ENCODE measurements at regions not wholly inside any gene's neighbourhood (a gene's known extent, or its start where the extent isn't known, plus 50 kb on each side); places are given as distances from the start of the nearest gene placed in this dataset.

GRCh38 chr15:61476741-61477140 lies 247.6 kb upstream of the RORA start:
- Histone ChIP-seq H3K36me3 (ENCODE audit: control insufficient read depth in 1 of 2, insufficient read depth in 2 of 2, low read length in 1 of 2) (no peaks in the 10 kb centered on the region), H3K9me3 (ENCODE audit: control insufficient read depth, low read length) (peaks cover 2% of the 10 kb centered on the region), H3K4me1 (ENCODE audit: control insufficient read depth in 1 of 2, insufficient read depth in 2 of 2, low read length in 2 of 2) (no peaks in the 10 kb centered on the region), H3K27ac (ENCODE audit: low read depth in 1 of 2, low read length in 2 of 2) (no peak overlapping the region), H3K27me3 (ENCODE audit: control insufficient read depth in 1 of 2, insufficient read depth in 2 of 2, low read length in 1 of 2) (no peaks in the 10 kb centered on the region), H3K4me3 (ENCODE audit: low read length in 2 of 2) (no peak overlapping the region)
- DNase-seq (no peak), ATAC-seq (ENCODE audit: low FRiP score) (no peak)
- intact Hi-C loops (cut with DNase I), result no loop called here
- 96 to 100% methylated on average over 1 of the region's 1 CpG for WGBS, 2 donors

DNA sequence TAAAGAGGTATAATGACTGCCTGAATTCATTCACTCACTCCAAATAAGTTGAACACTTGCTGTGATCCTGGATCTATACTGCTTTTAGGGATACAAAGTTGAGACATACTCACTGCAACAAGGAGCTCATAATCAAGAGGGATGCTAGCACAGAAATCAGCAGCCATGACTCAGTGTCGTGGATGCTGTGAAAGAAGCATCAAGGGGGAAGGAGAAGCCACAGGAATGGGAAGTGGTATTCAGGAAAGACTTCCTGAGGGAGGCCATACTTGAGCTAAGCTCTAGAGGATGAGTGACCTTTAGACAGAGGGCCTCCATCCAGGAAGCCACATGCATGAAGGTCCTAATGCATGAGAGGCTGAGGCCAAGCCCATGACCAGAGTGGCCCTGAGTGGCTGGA lies 245.7 kb upstream of the RORA start:
- Histone ChIP-seq H3K9me3 (ENCODE audit: control insufficient read depth, low read length) (peaks cover 2% of the 10 kb centered on the region), H3K4me3 (ENCODE audit: low read length in 2 of 2) (no peak overlapping the region), H3K4me1 (ENCODE audit: control insufficient read depth in 1 of 2, insufficient read depth in 2 of 2, low read length in 2 of 2) (no peaks in the 10 kb centered on the region), H3K27me3 (ENCODE audit: control insufficient read depth in 1 of 2, insufficient read depth in 2 of 2, low read length in 1 of 2) (peaks cover 0 to 1% of the 10 kb centered on the region in 2 donors), H3K36me3 (ENCODE audit: control insufficient read depth in 1 of 2, insufficient read depth in 2 of 2, low read length in 1 of 2) (no peaks in the 10 kb centered on the region), H3K27ac (ENCODE audit: low read depth in 1 of 2, low read length in 2 of 2) (no peak overlapping the region)
- intact Hi-C loops (cut with DNase I), result no loop called here
- 67 to 83% methylated on average over 1 of the region's 1 CpG for WGBS, 2 donors
- DNase-seq (no peak), ATAC-seq (ENCODE audit: low FRiP score) (no peak)

GRCh38 chr15:61467823-61468222 lies 238.7 kb upstream of the RORA start:
- no peak overlapping the region for H3K4me3 ChIP-seq (ENCODE audit: low read length in 2 of 2)
- H3K27me3 ChIP-seq (ENCODE audit: control insufficient read depth in 1 of 2, insufficient read depth in 2 of 2, low read length in 1 of 2), result peaks cover 0 to 1% of the 10 kb centered on the region in 2 donors
- DNase-seq, result no peak
- intact Hi-C loops (cut with DNase I), result no loop called here
- no peaks in the 10 kb centered on the region for H3K4me1 ChIP-seq (ENCODE audit: control insufficient read depth in 1 of 2, insufficient read depth in 2 of 2, low read length in 2 of 2)
- H3K27ac ChIP-seq (ENCODE audit: low read depth in 1 of 2, low read length in 2 of 2), result no peak overlapping the region
- no peaks in the 10 kb centered on the region for H3K36me3 ChIP-seq (ENCODE audit: control insufficient read depth in 1 of 2, insufficient read depth in 2 of 2, low read length in 1 of 2)
- H3K9me3 ChIP-seq (ENCODE audit: control insufficient read depth, low read length), result peaks cover 2% of the 10 kb centered on the region
- WGBS, 2 donors, result 42 to 45% methylated on average over 2 of the region's 2 CpGs
- ATAC-seq (ENCODE audit: low FRiP score), result no peak

- no peak for DNase-seq
- 51 to 52% methylated on average over 9 of the region's 9 CpGs for WGBS, 2 donors
- Histone ChIP-seq H3K9me3 (ENCODE audit: control insufficient read depth, low read length) (no peaks in the 10 kb centered on the region), H3K4me1 (ENCODE audit: control insufficient read depth in 1 of 2, insufficient read depth in 2 of 2, low read length in 2 of 2) (no peaks in the 10 kb centered on the region), H3K4me3 (ENCODE audit: low read length in 2 of 2) (no peak overlapping the region), H3K36me3 (ENCODE audit: control insufficient read depth in 1 of 2, insufficient read depth in 2 of 2, low read length in 1 of 2) (no peaks in the 10 kb centered on the region), H3K27me3 (ENCODE audit: control insufficient read depth in 1 of 2, insufficient read depth in 2 of 2, low read length in 1 of 2) (no peaks in the 10 kb centered on the region), H3K27ac (ENCODE audit: low read depth in 1 of 2, low read length in 2 of 2) (no peak overlapping the region)
- intact Hi-C loops (cut with DNase I), result no loop called here
- ATAC-seq (ENCODE audit: low FRiP score), result no peak
Observed at GRCh38 chr15:61459785-61460707, 230.9 kb upstream of the RORA start.

DNA sequence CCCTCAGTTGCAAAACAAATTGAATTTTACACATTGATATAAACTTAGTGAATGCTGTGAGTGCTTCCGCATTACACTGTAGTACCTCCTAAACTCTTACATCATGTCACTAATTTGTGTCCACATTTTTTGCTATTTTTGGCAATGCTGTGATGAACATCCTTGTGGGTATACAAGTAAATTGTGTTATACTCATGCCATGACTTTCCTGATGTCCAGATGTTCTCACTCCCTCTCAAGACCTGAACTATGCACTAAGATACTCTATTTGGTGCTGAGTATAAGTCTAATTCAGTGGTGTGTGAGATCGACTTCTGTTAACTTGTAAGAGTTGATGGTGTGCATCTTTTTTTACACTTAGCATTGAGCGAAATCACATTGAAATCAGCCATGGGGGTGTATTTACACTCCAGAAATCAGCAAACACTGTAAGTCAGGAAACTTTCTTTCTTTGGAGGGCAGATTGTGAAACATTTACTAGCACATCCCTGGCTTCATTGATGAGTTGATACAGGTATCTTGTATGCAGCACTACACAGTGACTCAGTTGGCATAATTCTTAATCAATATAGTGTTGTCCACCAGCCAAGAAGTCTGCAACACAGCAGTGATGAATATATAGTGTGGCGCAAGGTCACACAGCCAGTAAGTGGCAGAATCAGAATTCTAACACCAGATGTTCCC lies 228.1 kb upstream of the RORA start:
- Histone ChIP-seq H3K27me3 (ENCODE audit: control insufficient read depth in 1 of 2, insufficient read depth in 2 of 2, low read length in 1 of 2) (no peaks in the 10 kb centered on the region), H3K4me1 (ENCODE audit: control insufficient read depth in 1 of 2, insufficient read depth in 2 of 2, low read length in 2 of 2) (no peaks in the 10 kb centered on the region), H3K9me3 (ENCODE audit: control insufficient read depth, low read length) (no peaks in the 10 kb centered on the region), H3K4me3 (ENCODE audit: low read length in 2 of 2) (no peak overlapping the region), H3K27ac (ENCODE audit: low read depth in 1 of 2, low read length in 2 of 2) (no peak overlapping the region), H3K36me3 (ENCODE audit: control insufficient read depth in 1 of 2, insufficient read depth in 2 of 2, low read length in 1 of 2) (no peaks in the 10 kb centered on the region)
- ATAC-seq (ENCODE audit: low FRiP score) (no peak), DNase-seq (no peak)
- intact Hi-C loops (cut with DNase I), result no loop called here
- WGBS, 2 donors, result 85 to 92% methylated on average over 4 of the region's 4 CpGs

DNA sequence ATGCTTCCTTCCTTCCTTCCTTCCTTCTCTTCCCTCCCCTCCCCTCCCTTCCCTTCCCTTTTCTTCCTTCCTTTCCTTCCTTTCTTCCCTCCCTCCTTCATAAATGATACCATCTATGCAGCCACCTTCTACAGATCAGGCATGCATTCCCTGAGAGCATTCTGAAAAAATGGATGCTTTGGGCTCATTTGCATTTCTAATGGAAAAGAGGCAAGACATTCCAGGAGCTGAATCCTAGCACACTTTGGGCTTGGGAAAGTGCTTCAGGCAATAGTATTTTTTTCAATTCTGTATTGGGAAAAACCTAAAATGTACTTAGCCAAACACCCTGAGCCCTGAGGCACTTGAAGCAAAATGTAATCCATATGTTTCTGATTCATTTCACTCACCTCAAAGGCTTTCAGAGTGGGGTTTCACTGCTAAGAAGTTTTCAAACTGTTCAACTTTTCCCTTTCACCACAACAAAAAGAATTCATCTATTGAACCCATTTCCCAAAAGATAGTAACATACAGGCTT lies 220.1 kb upstream of the RORA start:
- H3K36me3 ChIP-seq (ENCODE audit: control insufficient read depth in 1 of 2, insufficient read depth in 2 of 2, low read length in 1 of 2), result no peaks in the 10 kb centered on the region
- intact Hi-C loops (cut with DNase I), result no loop called here
- H3K27ac ChIP-seq (ENCODE audit: low read depth in 1 of 2, low read length in 2 of 2), result no peak overlapping the region
- H3K4me1 ChIP-seq (ENCODE audit: control insufficient read depth in 1 of 2, insufficient read depth in 2 of 2, low read length in 2 of 2), result no peaks in the 10 kb centered on the region
- no peaks in the 10 kb centered on the region for H3K9me3 ChIP-seq (ENCODE audit: control insufficient read depth, low read length)
- DNase-seq (no peak), ATAC-seq (ENCODE audit: low FRiP score) (no peak)
- no peaks in the 10 kb centered on the region for H3K27me3 ChIP-seq (ENCODE audit: control insufficient read depth in 1 of 2, insufficient read depth in 2 of 2, low read length in 1 of 2)
- no peak overlapping the region for H3K4me3 ChIP-seq (ENCODE audit: low read length in 2 of 2)

GRCh38 chr15:61447981-61448380 lies 218.9 kb upstream of the RORA start:
- Histone ChIP-seq H3K36me3 (ENCODE audit: control insufficient read depth in 1 of 2, insufficient read depth in 2 of 2, low read length in 1 of 2) (no peaks in the 10 kb centered on the region), H3K4me1 (ENCODE audit: control insufficient read depth in 1 of 2, insufficient read depth in 2 of 2, low read length in 2 of 2) (no peaks in the 10 kb centered on the region), H3K27me3 (ENCODE audit: control insufficient read depth in 1 of 2, insufficient read depth in 2 of 2, low read length in 1 of 2) (no peaks in the 10 kb centered on the region), H3K4me3 (ENCODE audit: low read length in 2 of 2) (no peak overlapping the region), H3K9me3 (ENCODE audit: control insufficient read depth, low read length) (peaks cover 1% of the 10 kb centered on the region), H3K27ac (ENCODE audit: low read depth in 1 of 2, low read length in 2 of 2) (no peak overlapping the region)
- DNase-seq (no peak), ATAC-seq (ENCODE audit: low FRiP score) (no peak)
- WGBS, 2 donors, result 50 to 60% methylated on average over 4 of the region's 4 CpGs
- intact Hi-C loops (cut with DNase I), result no loop called here

GRCh38 chr15:61444585-61444984 lies 215.5 kb upstream of the RORA start:
- intact Hi-C loops (cut with DNase I), result no loop called here
- no peak overlapping the region for H3K27ac ChIP-seq (ENCODE audit: low read depth in 1 of 2, low read length in 2 of 2)
- no peak overlapping the region for H3K4me3 ChIP-seq (ENCODE audit: low read length in 2 of 2)
- no peaks in the 10 kb centered on the region for H3K27me3 ChIP-seq (ENCODE audit: control insufficient read depth in 1 of 2, insufficient read depth in 2 of 2, low read length in 1 of 2)
- no peaks in the 10 kb centered on the region for H3K4me1 ChIP-seq (ENCODE audit: control insufficient read depth in 1 of 2, insufficient read depth in 2 of 2, low read length in 2 of 2)
- peaks cover 3% of the 10 kb centered on the region for H3K9me3 ChIP-seq (ENCODE audit: control insufficient read depth, low read length)
- 63 to 70% methylated on average over 2 of the region's 2 CpGs for WGBS, 2 donors
- DNase-seq (no peak), ATAC-seq (ENCODE audit: low FRiP score) (no peak)
- H3K36me3 ChIP-seq (ENCODE audit: control insufficient read depth in 1 of 2, insufficient read depth in 2 of 2, low read length in 1 of 2), result no peaks in the 10 kb centered on the region

DNA sequence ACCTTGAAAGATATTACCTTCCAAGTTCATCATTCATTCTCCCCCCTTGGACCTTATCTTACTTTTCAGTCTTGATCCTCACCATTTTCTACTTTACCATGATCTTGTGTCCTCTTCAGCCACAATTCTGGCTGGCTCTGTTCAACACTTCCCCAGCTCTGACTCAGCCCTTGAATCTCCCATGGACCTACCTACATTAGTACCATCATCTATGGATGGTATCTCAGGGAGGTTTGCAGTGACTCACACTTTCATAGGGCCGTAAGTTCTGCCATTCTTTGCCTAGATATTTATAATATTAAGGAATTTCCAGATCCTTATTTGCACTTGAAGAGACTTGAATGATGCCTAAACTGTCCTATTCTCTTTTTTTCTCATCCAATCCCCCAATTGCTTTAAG lies 213.7 kb upstream of the RORA start:
- Histone ChIP-seq H3K27me3 (ENCODE audit: control insufficient read depth in 1 of 2, insufficient read depth in 2 of 2, low read length in 1 of 2) (no peaks in the 10 kb centered on the region), H3K9me3 (ENCODE audit: control insufficient read depth, low read length) (peaks cover 3% of the 10 kb centered on the region), H3K4me1 (ENCODE audit: control insufficient read depth in 1 of 2, insufficient read depth in 2 of 2, low read length in 2 of 2) (no peaks in the 10 kb centered on the region), H3K36me3 (ENCODE audit: control insufficient read depth in 1 of 2, insufficient read depth in 2 of 2, low read length in 1 of 2) (no peaks in the 10 kb centered on the region), H3K27ac (ENCODE audit: low read depth in 1 of 2, low read length in 2 of 2) (no peak overlapping the region), H3K4me3 (ENCODE audit: low read length in 2 of 2) (no peak overlapping the region)
- intact Hi-C loops (cut with DNase I), result no loop called here
- ATAC-seq (ENCODE audit: low FRiP score) (no peak), DNase-seq (no peak)
- WGBS, 2 donors, result 70 to 82% methylated on average over 1 of the region's 1 CpG

Data from aorta (tissue), 5 donors.